ENCODE measurements at regions not wholly inside any gene's neighbourhood (a gene's known extent, or its start where the extent isn't known, plus 50 kb on each side); places are given as distances from the start of the nearest gene placed in this dataset.

GRCh38 chr6:117194271-117194670 lies 71.1 kb upstream of the VGLL2 start:
- no peak for TF ChIP-seq CTCF (IDR thresholded peaks at IDR 0.05)
- no peak for TF ChIP-seq POLR2A (IDR thresholded peaks at IDR 0.05)

All from testis (tissue), 2 donors.